ENCODE measurements at regions not wholly inside any gene's neighbourhood (a gene's known extent, or its start where the extent isn't known, plus 50 kb on each side); places are given as distances from the start of the nearest gene placed in this dataset.

DNA sequence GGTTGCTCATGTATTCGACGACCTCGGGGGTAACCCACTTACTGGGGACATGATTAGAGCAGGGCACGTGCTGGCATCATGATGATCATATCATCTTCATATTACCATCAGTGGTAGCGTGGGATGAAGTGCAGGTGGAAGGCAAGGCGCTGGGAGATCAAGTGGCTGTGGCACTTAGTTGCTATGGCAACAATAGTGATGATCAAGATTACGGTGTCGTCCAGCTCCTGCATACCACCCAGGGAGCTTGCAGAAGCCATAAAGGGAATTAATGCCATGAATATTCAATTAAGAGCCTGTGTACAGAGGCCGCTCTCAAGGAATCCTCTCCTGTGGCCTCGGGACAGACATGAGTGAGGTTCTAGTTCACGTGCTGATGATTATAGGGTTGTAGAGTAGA, 237.2 kb upstream of the COPS8 start:
- TF ChIP-seq YY1 (IDR thresholded peaks at IDR 0.05; ENCODE audit: insufficient read depth, insufficient read length) (no peak), SUZ12 (IDR thresholded peaks at IDR 0.05; ENCODE audit: extremely low read depth, insufficient read depth, insufficient read length) (no peak), ZNF274 (IDR thresholded peaks at IDR 0.05; ENCODE audit: low read depth, low read length) (no peak)
- Histone ChIP-seq H3K27me3 (ENCODE audit: insufficient read depth, insufficient read length) (no peaks in the 10 kb centered on the region), H3K36me3 (ENCODE audit: insufficient read depth, insufficient read length, low read length) (no peaks in the 10 kb centered on the region), H3K4me3 (ENCODE audit: insufficient read length, low read depth) (no peak overlapping the region), H3K9me3 (ENCODE audit: insufficient read depth, low read length) (peaks cover 28% of the 10 kb centered on the region), H3K4me1 (ENCODE audit: insufficient read depth, insufficient read length) (peaks cover 11% of the 10 kb centered on the region), H3K9ac (ENCODE audit: insufficient read length, low read depth) (no peak overlapping the region)
- no peak for DNase-seq (ENCODE audit: low read depth, low spot score)

- Histone ChIP-seq H3K9ac (ENCODE audit: insufficient read length, low read depth) (no peak overlapping the region), H3K9me3 (ENCODE audit: insufficient read depth, low read length) (peaks cover 21% of the 10 kb centered on the region), H3K4me3 (ENCODE audit: insufficient read length, low read depth) (no peak overlapping the region), H3K27me3 (ENCODE audit: insufficient read depth, insufficient read length) (no peaks in the 10 kb centered on the region), H3K4me1 (ENCODE audit: insufficient read depth, insufficient read length) (peaks cover 15% of the 10 kb centered on the region), H3K36me3 (ENCODE audit: insufficient read depth, insufficient read length, low read length) (no peaks in the 10 kb centered on the region)
- DNase-seq (ENCODE audit: low read depth, low spot score): no peak
- no peak for TF ChIP-seq YY1 (IDR thresholded peaks at IDR 0.05; ENCODE audit: insufficient read depth, insufficient read length)
- no peak for TF ChIP-seq SUZ12 (IDR thresholded peaks at IDR 0.05; ENCODE audit: extremely low read depth, insufficient read depth, insufficient read length)
- no peak for TF ChIP-seq ZNF274 (IDR thresholded peaks at IDR 0.05; ENCODE audit: low read depth, low read length)
These were observed 236.2 kb upstream of the COPS8 start for GRCh38 chr2:236849508-236849907.

- TF ChIP-seq YY1 (IDR thresholded peaks at IDR 0.05; ENCODE audit: insufficient read depth, insufficient read length) (no peak), SUZ12 (IDR thresholded peaks at IDR 0.05; ENCODE audit: extremely low read depth, insufficient read depth, insufficient read length) (no peak), ZNF274 (IDR thresholded peaks at IDR 0.05; ENCODE audit: low read depth, low read length) (no peak)
- H3K9me3 ChIP-seq (ENCODE audit: insufficient read depth, low read length): peaks cover 17% of the 10 kb centered on the region
- no peak overlapping the region for H3K9ac ChIP-seq (ENCODE audit: insufficient read length, low read depth)
- H3K27me3 ChIP-seq (ENCODE audit: insufficient read depth, insufficient read length): no peaks in the 10 kb centered on the region
- no peak overlapping the region for H3K4me3 ChIP-seq (ENCODE audit: insufficient read length, low read depth)
- no peak for DNase-seq (ENCODE audit: low read depth, low spot score)
- H3K4me1 ChIP-seq (ENCODE audit: insufficient read depth, insufficient read length): peaks cover 15% of the 10 kb centered on the region
- no peaks in the 10 kb centered on the region for H3K36me3 ChIP-seq (ENCODE audit: insufficient read depth, insufficient read length, low read length)
These were observed 235.7 kb upstream of the COPS8 start for GRCh38 chr2:236849940-236850339.

DNA sequence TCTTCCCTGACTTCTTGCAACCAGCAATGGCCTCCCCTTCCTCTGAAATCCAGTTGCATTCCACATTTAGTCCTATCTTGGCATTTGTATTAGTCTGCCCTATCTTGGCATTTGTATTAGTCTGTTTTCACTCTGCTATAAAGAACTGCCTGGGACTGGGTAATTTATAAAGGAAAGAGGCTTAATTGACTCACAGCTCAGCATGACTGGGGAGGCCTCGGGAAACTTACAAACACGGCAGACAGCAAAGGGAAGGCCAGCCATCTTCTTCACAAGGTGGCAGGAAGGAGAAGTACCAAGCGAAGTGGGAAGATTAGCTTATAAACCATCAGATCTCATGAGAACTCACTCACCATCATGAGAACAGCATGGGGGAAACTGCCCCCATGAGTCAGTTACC, 234.5 kb upstream of the COPS8 start:
- H3K4me1 ChIP-seq (ENCODE audit: insufficient read depth, insufficient read length): peaks cover 20% of the 10 kb centered on the region
- peaks cover 9% of the 10 kb centered on the region; the same call in 1 of the 2 replicates for H3K9me3 ChIP-seq (ENCODE audit: insufficient read depth, low read length)
- no peaks in the 10 kb centered on the region for H3K27me3 ChIP-seq (ENCODE audit: insufficient read depth, insufficient read length)
- H3K9ac ChIP-seq (ENCODE audit: insufficient read length, low read depth): no peak overlapping the region
- no peak for DNase-seq (ENCODE audit: low read depth, low spot score)
- TF ChIP-seq ZNF274 (IDR thresholded peaks at IDR 0.05; ENCODE audit: low read depth, low read length) (no peak), YY1 (IDR thresholded peaks at IDR 0.05; ENCODE audit: insufficient read depth, insufficient read length) (no peak), SUZ12 (IDR thresholded peaks at IDR 0.05; ENCODE audit: extremely low read depth, insufficient read depth, insufficient read length) (no peak)
- H3K4me3 ChIP-seq (ENCODE audit: insufficient read length, low read depth): no peak overlapping the region
- H3K36me3 ChIP-seq (ENCODE audit: insufficient read depth, insufficient read length, low read length): no peaks in the 10 kb centered on the region

DNA sequence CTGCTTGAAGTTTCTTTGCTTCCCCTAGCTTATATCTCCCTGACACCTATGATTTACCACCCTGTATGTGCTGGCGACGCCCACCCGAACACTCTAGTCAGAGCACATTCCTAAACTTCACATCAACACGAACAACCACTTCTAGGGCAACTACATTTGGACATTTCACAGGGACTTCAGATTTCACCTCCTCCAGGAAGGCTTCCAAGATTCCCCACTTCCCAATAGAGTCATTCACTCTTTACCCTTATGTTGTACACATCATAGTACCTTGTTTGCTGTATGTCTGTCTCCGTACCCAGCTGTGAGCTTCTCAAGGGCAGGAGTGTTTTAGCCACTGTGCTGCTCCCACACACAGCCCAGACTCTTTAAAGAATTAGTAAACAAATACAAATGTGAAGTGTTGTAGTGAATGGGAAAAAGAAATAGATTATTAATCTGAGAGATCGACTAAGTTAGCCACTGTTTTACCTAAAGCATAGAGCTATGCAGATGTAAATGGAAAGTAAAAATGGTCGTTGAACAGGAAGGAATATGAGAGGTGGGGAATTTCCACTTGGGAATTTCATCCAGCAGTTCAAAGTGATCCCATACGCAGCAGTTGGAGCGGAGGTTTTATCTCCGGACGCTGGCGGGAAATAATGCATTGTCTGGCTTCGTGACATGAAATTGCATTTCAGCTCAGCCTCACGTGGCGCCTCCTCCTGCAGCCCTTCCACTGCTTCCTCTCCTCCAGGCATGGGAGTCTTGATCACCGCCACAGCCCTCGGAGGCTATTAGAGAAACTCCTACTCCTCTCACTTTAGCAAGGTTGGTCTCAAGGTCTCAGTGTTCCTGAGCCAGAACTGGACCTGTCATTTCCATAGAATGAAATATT, 233.4 kb upstream of the COPS8 start:
- H3K36me3 ChIP-seq (ENCODE audit: insufficient read depth, insufficient read length, low read length): no peaks in the 10 kb centered on the region
- no peak overlapping the region for H3K4me3 ChIP-seq (ENCODE audit: insufficient read length, low read depth)
- H3K9me3 ChIP-seq (ENCODE audit: insufficient read depth, low read length): peaks cover 9% of the 10 kb centered on the region; the same call in 1 of the 2 replicates
- H3K9ac ChIP-seq (ENCODE audit: insufficient read length, low read depth): no peak overlapping the region
- TF ChIP-seq ZNF274 (IDR thresholded peaks at IDR 0.05; ENCODE audit: low read depth, low read length) (no peak), YY1 (IDR thresholded peaks at IDR 0.05; ENCODE audit: insufficient read depth, insufficient read length) (no peak), SUZ12 (IDR thresholded peaks at IDR 0.05; ENCODE audit: extremely low read depth, insufficient read depth, insufficient read length) (no peak)
- no peaks in the 10 kb centered on the region for H3K27me3 ChIP-seq (ENCODE audit: insufficient read depth, insufficient read length)
- peaks cover 15% of the 10 kb centered on the region for H3K4me1 ChIP-seq (ENCODE audit: insufficient read depth, insufficient read length)
- DNase-seq (ENCODE audit: low read depth, low spot score): no peak

- Histone ChIP-seq H3K27me3 (ENCODE audit: insufficient read depth, insufficient read length) (no peaks in the 10 kb centered on the region), H3K4me1 (ENCODE audit: insufficient read depth, insufficient read length) (peaks cover 20% of the 10 kb centered on the region), H3K36me3 (ENCODE audit: insufficient read depth, insufficient read length, low read length) (no peaks in the 10 kb centered on the region), H3K4me3 (ENCODE audit: insufficient read length, low read depth) (no peak overlapping the region), H3K9me3 (ENCODE audit: insufficient read depth, low read length) (peaks cover 9% of the 10 kb centered on the region; the same call in 1 of the 2 replicates), H3K9ac (ENCODE audit: insufficient read length, low read depth) (no peak overlapping the region)
- TF ChIP-seq YY1 (IDR thresholded peaks at IDR 0.05; ENCODE audit: insufficient read depth, insufficient read length) (no peak), SUZ12 (IDR thresholded peaks at IDR 0.05; ENCODE audit: extremely low read depth, insufficient read depth, insufficient read length) (no peak), ZNF274 (IDR thresholded peaks at IDR 0.05; ENCODE audit: low read depth, low read length) (no peak)
- no peak for DNase-seq (ENCODE audit: low read depth, low spot score)
These were observed 232.7 kb upstream of the COPS8 start for GRCh38 chr2:236852977-236853374.

GRCh38 chr2:236853585-236854051, 232.1 kb upstream of the COPS8 start:
- no peak for TF ChIP-seq ZNF274 (IDR thresholded peaks at IDR 0.05; ENCODE audit: low read depth, low read length)
- no peak for TF ChIP-seq SUZ12 (IDR thresholded peaks at IDR 0.05; ENCODE audit: extremely low read depth, insufficient read depth, insufficient read length)
- TF ChIP-seq YY1 (IDR thresholded peaks at IDR 0.05; ENCODE audit: insufficient read depth, insufficient read length): no peak
- peaks cover 10% of the 10 kb centered on the region; the same call in 1 of the 2 replicates for H3K9me3 ChIP-seq (ENCODE audit: insufficient read depth, low read length)
- no peak overlapping the region for H3K9ac ChIP-seq (ENCODE audit: insufficient read length, low read depth)
- H3K4me1 ChIP-seq (ENCODE audit: insufficient read depth, insufficient read length): peaks cover 18% of the 10 kb centered on the region
- DNase-seq (ENCODE audit: low read depth, low spot score): no peak
- H3K36me3 ChIP-seq (ENCODE audit: insufficient read depth, insufficient read length, low read length): no peaks in the 10 kb centered on the region
- H3K4me3 ChIP-seq (ENCODE audit: insufficient read length, low read depth): no peak overlapping the region
- no peaks in the 10 kb centered on the region for H3K27me3 ChIP-seq (ENCODE audit: insufficient read depth, insufficient read length)

Data from NT2/D1 (cell line).